Limb (tissue), 2 donors: ENCODE measurements at regions not wholly inside any gene's neighbourhood (a gene's known extent, or its start where the extent isn't known, plus 50 kb on each side); places are given as distances from the start of the nearest gene placed in this dataset.
"Not testable (repeated sequence)": the region's sequence is repeated elsewhere in the genome, so short reads cannot be mapped to it uniquely, and the experiment has no call there.

Experiments used
- DNase-seq, 2 donors: peaks; one replicate each; pipeline ENCODE4 v3.0.0-alpha.2; 2016; ENCODE audit errors: extremely low spot score in 2 of 2

DNA sequence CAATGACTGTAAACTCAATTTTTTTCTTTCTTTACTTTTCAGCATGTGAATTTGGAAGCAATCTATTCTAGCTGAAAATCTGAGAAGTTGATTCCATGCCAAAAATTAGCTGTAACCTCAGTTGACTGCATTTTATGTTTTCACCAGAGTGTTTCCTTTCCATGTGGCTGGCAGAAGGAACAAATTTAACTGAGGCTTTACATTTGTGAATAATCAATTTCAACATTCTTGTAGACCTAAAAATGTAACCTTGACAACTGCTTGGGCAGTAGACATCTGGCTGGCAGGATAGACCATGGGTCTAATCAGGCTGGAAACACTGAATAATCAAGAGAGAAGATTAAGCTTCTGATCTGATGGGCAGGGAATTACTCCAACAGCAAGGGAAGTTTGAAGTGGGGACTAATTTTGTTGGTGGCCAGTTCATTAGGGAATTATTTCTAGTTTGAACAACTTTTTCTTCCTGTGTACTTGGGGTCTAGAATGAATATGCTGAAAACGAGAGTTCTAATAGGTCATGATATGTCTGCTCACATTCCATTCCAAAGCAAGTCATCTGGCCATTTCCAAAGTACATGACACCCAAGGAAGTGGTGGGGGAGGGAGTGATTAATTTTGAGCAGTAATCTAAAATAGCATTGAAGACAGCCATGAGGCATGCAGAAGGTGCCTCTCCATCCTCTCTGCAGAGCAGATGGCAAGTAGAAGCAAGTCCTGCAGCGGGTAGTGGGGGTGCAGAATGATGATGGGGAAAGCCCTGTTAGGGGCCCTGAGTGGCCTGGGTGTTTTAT lies 68.2 kb downstream of the ATP23 start:
- DNase-seq: peak in 1 of 2 donors; percentile 49

DNA sequence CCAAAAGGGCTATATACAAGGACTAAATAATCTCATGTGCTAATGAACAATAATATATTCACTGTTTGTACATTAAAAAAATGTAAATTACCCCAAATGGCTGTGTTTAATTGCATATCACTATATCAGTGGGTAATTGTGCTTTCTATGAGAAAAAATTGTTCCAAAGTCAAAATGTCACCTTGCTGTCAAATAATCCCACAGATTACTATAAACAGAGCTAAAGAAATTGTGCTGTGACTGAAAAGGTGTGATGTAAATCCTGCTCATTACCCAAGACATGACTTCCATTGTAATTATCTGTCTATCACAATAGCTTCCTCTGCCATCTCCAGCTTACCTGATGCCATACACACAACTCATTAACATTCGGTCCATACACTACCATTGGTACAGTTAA lies 70.3 kb downstream of the ATP23 start:
- DNase-seq: no peak

- not testable (repeated sequence) for DNase-seq
These were observed 81.1 kb downstream of the ATP23 start for GRCh38 chr12:58022379-58023020.

DNA sequence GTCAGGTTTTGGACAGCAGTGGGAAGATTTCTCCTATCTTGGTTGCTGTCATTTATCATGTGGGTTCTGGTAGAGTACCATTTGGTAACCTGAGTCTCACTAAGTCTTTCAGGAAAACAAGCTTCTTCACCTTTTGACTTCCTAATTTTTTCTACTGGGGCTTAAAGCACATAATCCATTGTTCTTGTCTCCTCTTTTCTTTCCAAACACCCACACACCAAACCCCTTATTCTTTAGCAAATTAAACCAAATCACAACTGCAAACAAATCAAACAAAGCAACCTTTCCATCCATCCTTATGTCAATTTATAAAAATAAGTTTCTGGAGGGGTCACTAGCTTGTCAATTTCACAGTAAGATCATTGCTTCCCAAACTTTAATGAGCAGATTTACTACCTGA lies 84.1 kb downstream of the ATP23 start:
- no peak for DNase-seq

DNA sequence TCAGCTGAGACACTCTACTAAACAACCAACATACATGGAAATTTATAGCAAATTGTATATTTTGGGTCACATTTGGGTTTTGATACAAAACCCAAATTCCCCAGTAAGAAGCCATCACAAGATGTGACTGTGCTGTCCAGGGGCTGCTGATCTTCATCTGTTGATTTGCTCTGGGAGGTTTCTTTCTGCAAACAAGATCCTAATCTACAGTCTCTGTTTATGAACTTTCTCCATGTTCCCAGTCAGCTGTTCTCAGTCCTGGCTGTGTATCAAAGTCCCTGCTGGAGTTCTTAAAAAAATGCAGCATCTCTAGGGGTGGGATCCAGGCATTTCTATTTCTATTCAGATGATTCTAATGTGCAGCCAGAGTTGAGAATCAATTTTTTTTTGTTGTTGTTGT lies 85.1 kb downstream of the ATP23 start:
- DNase-seq: no peak

GRCh38 chr12:58026897-58027891 lies 85.8 kb downstream of the ATP23 start:
- DNase-seq: no peak

- DNase-seq: no peak
These were observed 86.9 kb downstream of the ATP23 start for GRCh38 chr12:58028294-58028693.

DNA sequence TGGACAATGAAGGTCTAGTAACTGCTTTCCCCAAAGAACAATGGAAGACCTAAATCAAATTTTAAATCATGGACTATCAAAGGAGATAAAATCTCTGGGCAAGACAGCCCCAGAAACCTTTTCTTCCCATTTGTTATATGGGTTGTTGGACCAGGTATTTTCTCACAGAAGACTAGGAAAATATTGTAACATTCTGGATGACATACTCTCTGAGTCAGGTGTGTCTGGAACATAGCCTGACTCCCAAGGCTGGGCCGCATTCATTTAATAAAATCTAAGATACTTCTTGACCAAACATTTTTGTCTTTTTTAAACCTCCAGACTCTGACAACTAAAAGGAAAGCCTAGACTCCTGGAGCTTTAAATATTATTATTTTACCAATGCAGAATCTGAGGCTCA lies 87.9 kb downstream of the ATP23 start:
- no peak for DNase-seq

DNA sequence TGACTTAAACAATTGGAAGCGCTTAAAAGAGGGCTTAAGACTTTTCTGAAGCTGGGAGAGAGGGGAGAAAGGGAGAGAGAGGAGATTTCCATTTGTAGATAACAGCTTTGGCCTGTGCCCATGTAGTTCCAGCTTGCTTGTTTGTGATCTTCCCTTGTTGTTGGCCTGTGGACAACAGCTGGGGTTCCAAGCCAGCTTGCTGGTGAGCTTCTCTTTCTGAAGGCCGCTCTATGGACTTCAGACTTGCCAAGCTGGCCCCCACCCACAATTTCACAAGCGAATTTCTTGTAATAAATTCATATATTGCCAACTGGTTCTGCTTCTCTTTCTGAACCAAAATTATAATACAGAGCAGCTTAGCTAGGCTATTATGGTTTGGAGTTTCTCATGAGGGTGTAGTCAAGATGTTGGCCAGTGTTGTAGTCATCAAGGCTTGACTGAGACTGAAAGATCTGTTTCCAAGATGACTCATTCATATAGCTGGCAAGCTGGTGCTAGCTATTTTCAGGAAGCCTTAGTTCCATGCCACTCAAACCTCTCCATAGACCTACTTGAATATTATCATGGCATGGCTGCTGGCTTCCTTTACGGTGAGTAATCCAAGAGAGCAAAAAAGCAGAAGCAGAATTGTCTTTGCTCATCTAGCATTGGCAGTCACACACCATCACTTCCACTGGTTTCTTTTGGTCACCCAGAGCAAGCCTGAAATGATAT lies 89.4 kb downstream of the ATP23 start:
- DNase-seq: no peak

DNA sequence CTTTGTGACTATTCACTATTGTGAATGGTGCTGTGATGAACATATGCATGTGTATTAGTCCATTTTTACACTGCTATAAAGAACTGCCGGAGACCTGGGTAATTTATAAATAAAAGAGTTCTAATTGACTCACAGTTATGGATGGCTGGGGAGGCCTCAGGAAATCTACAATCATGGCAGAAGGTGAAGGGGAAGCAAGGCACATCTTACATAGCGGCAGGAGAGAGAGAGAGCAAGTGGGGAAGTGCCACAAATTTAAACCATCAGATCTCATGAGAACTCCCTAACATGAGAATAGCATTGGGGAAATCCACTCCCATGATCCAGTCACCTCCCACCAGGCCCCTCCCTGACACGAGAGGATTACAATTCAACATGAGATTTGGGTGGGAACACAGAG lies 90.8 kb downstream of the ATP23 start:
- DNase-seq: no peak

- DNase-seq: no peak
These were observed 92.5 kb downstream of the ATP23 start for GRCh38 chr12:58033831-58034230.

DNA sequence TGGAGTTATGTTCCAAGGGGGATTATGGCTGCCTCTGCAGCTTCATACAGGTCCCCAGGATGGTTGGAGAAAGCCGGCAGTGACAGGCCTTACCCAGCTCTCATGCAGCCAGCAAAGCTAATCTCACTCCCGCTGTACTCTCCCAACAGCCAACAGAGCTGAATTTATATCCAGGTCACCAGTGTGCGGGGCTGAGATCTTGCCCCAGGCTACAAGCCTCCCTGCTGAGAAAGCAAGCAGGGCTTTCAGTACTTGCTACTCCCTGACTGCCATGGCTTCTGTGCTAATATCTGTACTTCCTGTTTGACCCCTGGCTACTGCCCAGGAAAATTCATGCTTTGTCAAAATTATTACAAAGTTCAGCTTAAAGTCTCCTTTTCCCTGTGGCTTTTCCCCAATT lies 92.9 kb downstream of the ATP23 start:
- DNase-seq: no peak

- no peak for DNase-seq
These were observed 93.3 kb downstream of the ATP23 start for GRCh38 chr12:58034712-58035111.

- DNase-seq: no peak
These were observed 100.1 kb downstream of the ATP23 start for GRCh38 chr12:58041441-58041840.

DNA sequence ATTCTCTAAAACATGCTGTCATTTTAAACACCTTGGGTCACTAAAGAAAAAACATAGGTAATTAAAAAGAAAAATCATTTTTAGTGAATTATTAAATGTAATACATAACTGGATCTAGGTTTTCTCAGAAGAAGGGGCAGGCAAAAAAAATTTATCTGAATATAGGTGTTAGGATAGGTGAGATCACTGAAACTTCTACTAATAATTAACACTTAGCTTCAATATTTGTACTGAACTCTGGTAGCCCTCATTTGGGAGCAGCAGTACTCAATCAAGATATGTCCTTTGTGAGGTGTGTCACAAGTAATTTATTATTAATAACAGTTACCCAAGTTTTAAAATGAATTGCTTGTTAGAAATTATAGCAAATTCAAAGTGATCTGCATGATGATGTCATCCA lies 103.6 kb downstream of the ATP23 start:
- DNase-seq: no peak

DNA sequence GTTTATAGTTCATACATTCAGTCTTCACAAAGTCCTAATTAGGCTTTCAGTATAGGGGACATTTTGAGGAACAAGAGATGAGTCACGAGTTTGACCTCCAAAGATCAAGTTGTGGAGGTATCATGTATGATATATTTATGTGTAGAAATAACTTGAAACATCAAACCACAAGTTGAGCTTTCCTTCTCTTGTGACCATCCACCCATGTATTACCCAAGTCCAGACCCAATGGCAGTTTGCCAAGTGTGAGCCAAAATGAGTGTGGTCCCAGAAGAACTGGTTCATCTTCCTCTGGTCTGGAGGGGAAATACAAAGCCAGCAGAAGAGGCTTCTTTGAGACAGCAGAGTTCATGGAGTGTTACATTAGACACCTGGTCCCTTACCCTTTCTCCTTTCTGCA lies 104.9 kb downstream of the ATP23 start:
- no peak for DNase-seq

GRCh38 chr12:58051378-58051777 lies 110.0 kb downstream of the ATP23 start:
- DNase-seq: no peak

GRCh38 chr12:58064666-58065065 lies 123.3 kb downstream of the ATP23 start:
- no peak for DNase-seq

DNA sequence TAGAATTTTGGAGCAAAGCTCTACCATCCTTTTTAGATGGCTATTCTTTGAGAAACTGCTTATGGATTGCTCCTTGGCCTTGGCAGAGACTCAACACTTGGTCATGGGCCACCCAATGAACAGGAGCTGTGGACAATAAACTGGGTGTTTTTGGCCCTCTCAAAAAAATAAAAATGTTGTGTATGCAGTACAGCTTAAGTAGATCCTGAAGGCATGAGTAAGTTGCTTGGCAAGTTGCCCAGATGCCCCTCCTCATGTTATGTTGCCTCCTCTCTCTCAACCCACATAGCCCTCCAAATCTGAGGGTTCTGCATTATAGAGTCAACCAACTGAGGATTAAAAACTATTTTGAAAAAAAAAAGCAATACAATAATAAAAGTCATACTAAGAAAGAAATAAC lies 124.9 kb downstream of the ATP23 start:
- DNase-seq: peak in 1 of 2 donors; percentile 13

DNA sequence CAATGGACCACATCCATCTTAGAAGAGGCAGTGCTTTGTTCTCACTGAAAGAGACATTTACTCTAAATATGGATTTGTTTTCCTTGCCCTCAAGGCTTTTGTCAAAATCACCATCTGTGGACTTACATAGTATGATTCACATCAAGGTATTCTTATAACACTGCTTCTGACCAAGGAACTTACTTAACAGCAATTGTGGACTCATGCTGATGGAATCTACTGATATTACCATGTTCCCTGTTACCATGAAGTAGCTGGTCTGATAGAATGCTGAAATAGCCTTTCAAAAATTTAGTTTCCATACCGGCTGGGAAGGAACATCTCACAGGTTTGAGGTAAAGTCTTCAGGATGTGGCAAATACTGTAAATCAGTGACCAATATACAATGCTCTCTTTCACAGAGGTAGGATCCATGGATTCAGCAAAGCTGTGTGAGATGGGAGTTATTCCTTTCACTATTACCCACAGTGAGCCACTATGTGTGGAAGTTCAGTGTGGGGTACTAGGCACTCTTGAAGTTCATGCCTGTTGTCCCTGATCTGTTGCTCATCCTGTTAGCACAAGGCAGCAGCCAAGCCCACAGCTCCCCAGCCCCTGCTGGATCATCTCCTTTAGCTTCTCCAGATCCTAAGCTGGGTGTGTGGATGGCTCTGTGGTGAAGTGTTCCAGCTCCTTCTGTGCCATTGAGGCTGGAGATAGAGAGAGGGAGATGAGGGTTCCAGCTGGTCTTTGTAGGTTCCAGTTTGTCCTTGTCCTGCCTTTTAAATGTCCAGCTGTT lies 126.4 kb downstream of the ATP23 start:
- DNase-seq: no peak

DNA sequence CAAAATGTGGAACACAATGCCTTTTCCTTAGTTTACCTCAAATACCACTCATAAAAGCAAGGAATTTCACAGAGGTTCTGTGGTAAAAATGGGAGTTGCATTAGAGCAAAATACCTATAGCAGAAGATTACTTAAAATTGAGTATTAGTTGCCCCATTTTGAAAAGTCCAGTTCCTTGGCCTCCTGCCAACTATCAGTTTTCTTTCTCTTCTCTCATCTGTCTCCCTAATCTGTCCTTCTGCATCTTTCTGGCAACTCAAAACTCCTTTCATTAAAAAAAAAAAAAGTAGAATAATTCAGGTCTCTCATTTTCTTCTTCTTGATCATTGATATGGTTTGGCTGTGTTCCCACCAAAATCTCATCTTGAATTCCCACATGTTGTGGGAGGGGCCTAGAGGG lies 127.3 kb downstream of the ATP23 start:
- no peak for DNase-seq
